ENCODE measurements at regions not wholly inside any gene's neighbourhood (a gene's known extent, or its start where the extent isn't known, plus 50 kb on each side); places are given as distances from the start of the nearest gene placed in this dataset.

GRCh38 chr6:168160506-168161370 lies 81.7 kb upstream of the FRMD1 start:
- Histone ChIP-seq H2BK15ac (replicated peaks; ENCODE audit: low read depth) (no peak overlapping the region), H2BK5ac (ENCODE audit: low read length) (no peak overlapping the region), H3K9ac (ENCODE audit: low read length) (no peak overlapping the region)

GRCh38 chr6:168159506-168159905 lies 80.5 kb upstream of the FRMD1 start:
- Histone ChIP-seq H3K27me3 (ENCODE audit: insufficient read depth, low read length, poor library complexity) (no peaks in the 10 kb centered on the region), H3K4me1 (ENCODE audit: control insufficient read depth, low read depth, low read length) (peaks cover 2% of the 10 kb centered on the region), H3K9ac (ENCODE audit: low read length) (no peak overlapping the region), H2BK15ac (replicated peaks; ENCODE audit: low read depth) (no peak overlapping the region), H3K23ac (ENCODE audit: low read length) (no peak overlapping the region), H3K36me3 (ENCODE audit: control insufficient read depth, insufficient read depth, low read length) (no peaks in the 10 kb centered on the region), H3K4ac (ENCODE audit: low read depth, low read length) (no peak overlapping the region), H3K27ac (ENCODE audit: low read depth, low read length) (no peak overlapping the region), H4K8ac (ENCODE audit: low read depth, low read length) (no peak overlapping the region), H3K79me1 (ENCODE audit: low read length) (no peaks in the 10 kb centered on the region), H4K5ac (ENCODE audit: low read length) (no peak overlapping the region), H2AK5ac (ENCODE audit: low read length) (no peak overlapping the region), H3K4me2 (ENCODE audit: low read length) (no peak overlapping the region), H3K79me2 (ENCODE audit: control insufficient read depth, insufficient read depth, low read length) (no peaks in the 10 kb centered on the region), H3K4me3 (ENCODE audit: low read length) (no peak overlapping the region), H2BK120ac (ENCODE audit: low read depth, low read length) (no peak overlapping the region), H2BK5ac (ENCODE audit: low read length) (no peak overlapping the region), H3K18ac (ENCODE audit: low read length) (no peak overlapping the region), H3K56ac (ENCODE audit: low read length) (no peak overlapping the region)
- no peak for DNase-seq
- no CpG with 5 or more reads among the region's 8 CpGs for WGBS (ENCODE audit: extremely low coverage, insufficient coverage, low lambda C conversion rate)

More at GRCh38 chr6:168160506-168161370, 81.7 kb upstream of the FRMD1 start:
- H3K79me2 ChIP-seq (ENCODE audit: control insufficient read depth, insufficient read depth, low read length): no peaks in the 10 kb centered on the region
- H2AK5ac ChIP-seq (ENCODE audit: low read length): no peak overlapping the region
- no peak overlapping the region for H3K18ac ChIP-seq (ENCODE audit: low read length)
- no peak overlapping the region for H3K4me3 ChIP-seq (ENCODE audit: low read length)
- no peak overlapping the region for H3K4me2 ChIP-seq (ENCODE audit: low read length)
- no peaks in the 10 kb centered on the region for H3K27me3 ChIP-seq (ENCODE audit: insufficient read depth, low read length, poor library complexity)
- no peak overlapping the region for H4K8ac ChIP-seq (ENCODE audit: low read depth, low read length)
- H3K56ac ChIP-seq (ENCODE audit: low read length): no peak overlapping the region
- DNase-seq: no peak
- no peak overlapping the region for H4K5ac ChIP-seq (ENCODE audit: low read length)
- no CpG with 5 or more reads among the region's 25 CpGs for WGBS (ENCODE audit: extremely low coverage, insufficient coverage, low lambda C conversion rate)
- H3K23ac ChIP-seq (ENCODE audit: low read length): no peak overlapping the region
- no peaks in the 10 kb centered on the region for H3K79me1 ChIP-seq (ENCODE audit: low read length)
- no peaks in the 10 kb centered on the region for H3K36me3 ChIP-seq (ENCODE audit: control insufficient read depth, insufficient read depth, low read length)
- peaks cover 2% of the 10 kb centered on the region for H3K4me1 ChIP-seq (ENCODE audit: control insufficient read depth, low read depth, low read length)
- H2BK120ac ChIP-seq (ENCODE audit: low read depth, low read length): no peak overlapping the region
- no peak overlapping the region for H3K27ac ChIP-seq (ENCODE audit: low read depth, low read length)
- no peak overlapping the region for H3K4ac ChIP-seq (ENCODE audit: low read depth, low read length)

GRCh38 chr6:168158980-168159349 lies 80.0 kb upstream of the FRMD1 start:
- Histone ChIP-seq H3K4me3 (ENCODE audit: low read length) (no peak overlapping the region), H3K79me2 (ENCODE audit: control insufficient read depth, insufficient read depth, low read length) (no peaks in the 10 kb centered on the region), H3K79me1 (ENCODE audit: low read length) (no peaks in the 10 kb centered on the region), H4K5ac (ENCODE audit: low read length) (no peak overlapping the region), H3K4me2 (ENCODE audit: low read length) (no peak overlapping the region), H3K56ac (ENCODE audit: low read length) (no peak overlapping the region), H3K4ac (ENCODE audit: low read depth, low read length) (no peak overlapping the region), H3K18ac (ENCODE audit: low read length) (no peak overlapping the region), H3K27ac (ENCODE audit: low read depth, low read length) (no peak overlapping the region), H4K8ac (ENCODE audit: low read depth, low read length) (no peak overlapping the region), H3K27me3 (ENCODE audit: insufficient read depth, low read length, poor library complexity) (no peaks in the 10 kb centered on the region), H3K4me1 (ENCODE audit: control insufficient read depth, low read depth, low read length) (peaks cover 2% of the 10 kb centered on the region), H3K36me3 (ENCODE audit: control insufficient read depth, insufficient read depth, low read length) (no peaks in the 10 kb centered on the region), H2AK5ac (ENCODE audit: low read length) (no peak overlapping the region), H2BK120ac (ENCODE audit: low read depth, low read length) (no peak overlapping the region), H3K23ac (ENCODE audit: low read length) (no peak overlapping the region), H2BK15ac (replicated peaks; ENCODE audit: low read depth) (no peak overlapping the region), H3K9ac (ENCODE audit: low read length) (no peak overlapping the region), H2BK5ac (ENCODE audit: low read length) (no peak overlapping the region)
- no peak for DNase-seq
- WGBS (ENCODE audit: extremely low coverage, insufficient coverage, low lambda C conversion rate): no CpG with 5 or more reads among the region's 11 CpGs

- DNase-seq: no peak
- H3K79me1 ChIP-seq (ENCODE audit: low read length): no peaks in the 10 kb centered on the region
- H3K4me2 ChIP-seq (ENCODE audit: low read length): no peak overlapping the region
- H3K36me3 ChIP-seq (ENCODE audit: control insufficient read depth, insufficient read depth, low read length): no peaks in the 10 kb centered on the region
- WGBS (ENCODE audit: extremely low coverage, insufficient coverage, low lambda C conversion rate): no CpG with 5 or more reads among the region's 19 CpGs
- no peak overlapping the region for H3K23ac ChIP-seq (ENCODE audit: low read length)
- H3K56ac ChIP-seq (ENCODE audit: low read length): no peak overlapping the region
- no peaks in the 10 kb centered on the region for H3K79me2 ChIP-seq (ENCODE audit: control insufficient read depth, insufficient read depth, low read length)
- H2AK5ac ChIP-seq (ENCODE audit: low read length): no peak overlapping the region
- no peak overlapping the region for H2BK15ac ChIP-seq (replicated peaks; ENCODE audit: low read depth)
- H3K9ac ChIP-seq (ENCODE audit: low read length): no peak overlapping the region
- H3K4me3 ChIP-seq (ENCODE audit: low read length): no peak overlapping the region
- H3K18ac ChIP-seq (ENCODE audit: low read length): no peak overlapping the region
- peaks cover 2% of the 10 kb centered on the region for H3K4me1 ChIP-seq (ENCODE audit: control insufficient read depth, low read depth, low read length)
- H3K4ac ChIP-seq (ENCODE audit: low read depth, low read length): no peak overlapping the region
- no peak overlapping the region for H2BK5ac ChIP-seq (ENCODE audit: low read length)
- H4K8ac ChIP-seq (ENCODE audit: low read depth, low read length): no peak overlapping the region
- H3K27ac ChIP-seq (ENCODE audit: low read depth, low read length): no peak overlapping the region
- H4K5ac ChIP-seq (ENCODE audit: low read length): no peak overlapping the region
- H3K27me3 ChIP-seq (ENCODE audit: insufficient read depth, low read length, poor library complexity): no peaks in the 10 kb centered on the region
- H2BK120ac ChIP-seq (ENCODE audit: low read depth, low read length): no peak overlapping the region
Measured at GRCh38 chr6:168158213-168158979, 79.4 kb upstream of the FRMD1 start.

GRCh38 chr6:168157272-168158212 lies 78.5 kb upstream of the FRMD1 start:
- WGBS (ENCODE audit: extremely low coverage, insufficient coverage, low lambda C conversion rate): no CpG with 5 or more reads among the region's 18 CpGs

More at GRCh38 chr6:168157272-168158212, 78.5 kb upstream of the FRMD1 start:
- H3K36me3 ChIP-seq (ENCODE audit: control insufficient read depth, insufficient read depth, low read length): no peaks in the 10 kb centered on the region
- no peak overlapping the region for H2BK15ac ChIP-seq (replicated peaks; ENCODE audit: low read depth)
- no peak overlapping the region for H2BK5ac ChIP-seq (ENCODE audit: low read length)
- H4K8ac ChIP-seq (ENCODE audit: low read depth, low read length): no peak overlapping the region
- H3K4me3 ChIP-seq (ENCODE audit: low read length): no peak overlapping the region
- H3K4me2 ChIP-seq (ENCODE audit: low read length): no peak overlapping the region
- H3K79me1 ChIP-seq (ENCODE audit: low read length): no peaks in the 10 kb centered on the region
- H3K27ac ChIP-seq (ENCODE audit: low read depth, low read length): no peak overlapping the region
- H2BK120ac ChIP-seq (ENCODE audit: low read depth, low read length): no peak overlapping the region
- peaks cover 2% of the 10 kb centered on the region for H3K4me1 ChIP-seq (ENCODE audit: control insufficient read depth, low read depth, low read length)
- no peaks in the 10 kb centered on the region for H3K79me2 ChIP-seq (ENCODE audit: control insufficient read depth, insufficient read depth, low read length)
- no peak overlapping the region for H3K23ac ChIP-seq (ENCODE audit: low read length)
- no peak overlapping the region for H3K4ac ChIP-seq (ENCODE audit: low read depth, low read length)
- H2AK5ac ChIP-seq (ENCODE audit: low read length): no peak overlapping the region
- H4K5ac ChIP-seq (ENCODE audit: low read length): no peak overlapping the region
- no peaks in the 10 kb centered on the region for H3K27me3 ChIP-seq (ENCODE audit: insufficient read depth, low read length, poor library complexity)
- H3K56ac ChIP-seq (ENCODE audit: low read length): no peak overlapping the region
- peak; percentile 31 for DNase-seq
- no peak overlapping the region for H3K9ac ChIP-seq (ENCODE audit: low read length)
- no peak overlapping the region for H3K18ac ChIP-seq (ENCODE audit: low read length)

All from mesendoderm (in vitro differentiated cells).